Stimulated activated CD8-positive, alpha-beta memory T cell treated with anti-CD3 and anti-CD28 coated beads, Interleukin-7, amount 100 ng/mL, for 48 hours (primary cell): ENCODE measurements at regions not wholly inside any gene's neighbourhood (a gene's known extent, or its start where the extent isn't known, plus 50 kb on each side); places are given as distances from the start of the nearest gene placed in this dataset.

Experiments
- DNase-seq, 2 donors: peaks; one replicate each; pipeline ENCODE4 v3.0.0-alpha.2; 2020; ENCODE audit warnings: low read depth in 1 of 2; ENCODE audit errors: extremely low read depth in 1 of 2

DNA sequence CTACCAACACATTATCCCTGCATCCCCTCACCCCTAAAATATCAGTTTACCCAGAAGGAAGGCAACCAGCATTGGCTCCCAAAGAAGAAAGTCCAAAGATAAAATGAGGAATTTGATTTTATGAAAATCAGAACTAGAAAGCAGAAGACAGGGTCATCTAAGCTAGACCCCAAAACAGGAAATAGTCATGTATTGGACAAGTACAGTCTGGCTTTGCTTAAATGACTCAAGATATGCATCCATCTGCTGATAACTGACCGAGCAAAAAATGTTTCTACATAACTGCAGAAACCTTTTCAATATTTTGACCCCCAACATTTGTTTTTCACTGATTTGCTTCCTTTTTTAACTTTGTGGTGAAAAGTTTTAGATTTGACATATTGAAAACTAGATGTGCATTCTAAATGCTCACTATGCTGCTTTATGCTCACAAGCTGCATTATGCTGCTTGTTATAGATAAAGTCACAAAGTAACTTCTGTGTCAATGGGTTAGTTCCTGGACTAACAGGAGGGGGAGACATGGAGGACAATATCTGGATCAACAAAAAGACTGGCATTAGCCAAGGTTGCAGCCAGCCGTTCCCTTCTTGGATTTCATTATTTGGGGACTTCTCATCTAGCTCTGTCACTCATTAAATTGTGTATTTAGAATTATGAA lies 227.0 kb downstream of the INHBA start:
- no peak for DNase-seq

- no peak for DNase-seq
Observed at GRCh38 chr7:41472427-41473125, 230.3 kb downstream of the INHBA start.

DNA sequence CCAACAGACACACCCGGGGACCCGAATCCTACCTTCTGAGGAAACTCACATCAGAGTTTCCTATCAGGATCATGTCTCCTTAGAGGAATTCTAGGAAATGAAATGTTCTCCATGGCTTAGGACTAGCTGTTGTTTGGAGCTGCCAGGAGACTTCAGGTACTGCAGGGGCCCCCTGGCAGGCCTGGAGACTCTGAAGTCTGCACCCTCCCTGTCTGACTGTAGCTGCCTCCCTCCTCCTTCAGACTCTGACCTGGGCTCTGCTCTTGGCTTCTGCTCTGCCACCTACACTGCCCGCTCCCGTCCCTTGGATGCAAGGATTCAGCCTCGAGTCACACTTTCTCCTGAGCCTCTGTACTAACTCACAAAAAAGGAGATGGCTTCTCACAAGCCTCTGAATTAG lies 232.8 kb downstream of the INHBA start:
- DNase-seq, result no peak

GRCh38 chr7:41467596-41467995 lies 235.3 kb downstream of the INHBA start:
- no peak for DNase-seq

GRCh38 chr7:41466760-41467384 lies 236.0 kb downstream of the INHBA start:
- DNase-seq, result no peak

GRCh38 chr7:41465571-41465970 lies 237.3 kb downstream of the INHBA start:
- no peak for DNase-seq

DNA sequence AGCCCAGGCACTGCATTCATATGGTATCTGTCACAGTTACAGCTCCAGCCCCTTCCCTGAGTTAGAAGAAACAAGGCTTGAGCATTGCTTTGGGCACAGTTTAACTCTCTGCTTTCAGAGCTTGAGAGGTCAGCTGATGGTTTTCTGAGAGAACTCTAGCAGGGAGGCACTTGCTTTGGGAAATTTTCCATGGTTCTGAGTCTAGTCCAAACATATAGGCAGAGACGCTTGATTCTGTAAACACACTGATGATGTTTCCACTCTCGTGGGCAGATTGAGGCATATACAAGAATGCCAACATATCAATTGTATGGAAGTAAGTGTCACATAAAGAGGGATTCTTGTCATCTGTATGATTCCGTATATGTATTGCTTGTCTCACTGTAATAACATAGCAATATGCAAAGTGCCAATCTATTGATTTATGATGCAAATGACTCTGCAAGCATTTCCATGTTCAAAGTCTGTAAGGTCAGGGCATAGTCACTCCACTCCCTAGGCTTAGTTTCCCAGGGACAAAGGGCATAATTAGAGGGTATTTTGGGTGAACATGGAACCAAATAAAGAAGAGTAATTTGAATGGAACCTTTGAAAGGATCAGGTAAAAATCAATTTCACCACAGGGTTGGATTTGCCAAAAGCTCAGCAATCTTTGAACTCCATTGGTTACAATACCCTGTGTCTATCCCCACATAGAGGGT lies 239.0 kb downstream of the INHBA start:
- no peak for DNase-seq

DNA sequence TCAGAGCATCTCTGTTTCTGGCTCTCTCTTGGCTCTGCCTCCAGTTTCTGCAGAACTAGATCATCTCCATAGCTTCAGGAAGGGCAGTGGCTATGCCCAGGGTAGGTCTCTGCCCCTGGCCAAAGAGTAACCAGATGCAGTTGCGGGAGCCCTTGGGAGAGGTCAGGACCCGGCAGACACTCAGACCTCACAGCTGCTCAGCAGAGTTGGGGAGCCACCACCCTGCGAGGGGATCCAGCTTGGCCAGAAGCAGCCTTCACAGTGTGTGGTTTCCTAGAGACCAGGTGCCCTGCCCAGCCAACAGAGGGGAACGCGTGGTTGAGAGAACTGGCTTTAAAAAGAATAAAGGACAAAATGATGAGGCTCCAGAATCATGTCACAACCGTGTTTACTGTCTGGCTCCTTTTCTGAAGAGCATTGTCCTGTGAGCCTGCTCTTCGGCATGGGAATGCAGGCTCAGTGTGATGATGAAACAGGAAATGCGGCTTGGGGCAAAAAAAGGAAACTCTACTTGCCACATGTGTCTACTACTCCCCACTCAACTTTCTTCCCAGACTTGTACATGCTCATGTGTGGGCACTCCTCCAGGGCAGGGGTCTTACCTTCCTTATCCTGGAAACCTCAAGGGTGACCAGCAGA lies 243.1 kb downstream of the INHBA start:
- no peak for DNase-seq

GRCh38 chr7:41459183-41459582 lies 243.7 kb downstream of the INHBA start:
- DNase-seq, result no peak

- DNase-seq, result no peak
Observed at GRCh38 chr7:41457832-41458437, 245.0 kb downstream of the INHBA start.

DNA sequence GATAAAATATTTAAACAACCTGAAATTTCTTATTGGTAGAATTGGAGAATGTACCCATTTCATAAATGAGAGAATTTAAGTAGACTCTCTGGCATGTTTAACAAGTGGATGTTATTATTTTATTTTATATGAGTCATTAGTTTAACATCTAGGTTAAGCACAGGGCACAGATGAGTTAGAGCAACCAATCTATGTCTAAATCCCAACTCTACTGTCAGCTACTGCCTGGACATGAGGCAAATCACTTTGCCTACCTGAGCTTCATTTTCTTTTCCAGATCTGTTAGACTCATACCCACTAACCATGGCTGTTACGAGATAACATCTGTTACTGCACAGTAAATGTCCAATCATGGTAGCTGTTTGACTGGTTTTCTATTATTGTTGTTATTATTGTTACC lies 251.1 kb downstream of the INHBA start:
- DNase-seq, result no peak

DNA sequence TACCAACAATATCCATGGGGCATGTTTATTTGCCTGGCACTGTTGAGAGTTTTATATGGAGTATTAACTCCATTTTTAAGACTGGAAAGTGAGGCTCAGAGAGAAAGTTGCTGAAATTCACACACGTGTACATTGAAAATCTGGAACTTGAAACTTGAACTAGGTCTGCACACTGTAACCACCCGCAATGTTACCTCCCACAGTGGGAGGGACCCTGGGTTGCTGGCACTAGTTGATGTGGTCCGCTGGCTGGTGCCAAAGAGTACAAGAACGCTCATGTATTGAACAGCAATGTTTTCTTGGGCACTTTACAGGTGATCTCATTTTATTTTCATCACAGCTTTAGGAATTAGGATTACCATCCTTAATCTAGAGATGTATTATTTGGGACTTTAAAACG lies 253.2 kb downstream of the INHBA start:
- DNase-seq, result no peak

DNA sequence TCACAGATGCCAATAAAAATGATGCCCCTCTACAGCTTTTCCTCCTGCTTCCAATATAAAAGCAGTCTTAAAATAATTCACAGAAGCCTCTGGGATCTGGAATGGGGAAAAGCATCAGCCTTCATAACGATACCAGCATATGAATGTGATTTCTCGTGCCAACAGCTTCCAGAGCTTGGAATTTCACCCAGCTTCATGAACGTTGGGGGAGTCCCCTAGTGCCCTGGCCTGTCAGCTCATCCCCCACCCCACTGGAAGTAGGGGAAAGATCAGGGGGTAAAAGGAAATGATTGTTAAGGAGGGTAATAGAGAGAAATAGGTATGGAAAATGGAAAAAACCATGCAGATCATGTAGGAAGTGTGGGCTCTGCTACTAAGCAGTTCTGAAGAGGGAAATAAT lies 253.6 kb downstream of the INHBA start:
- DNase-seq, result no peak

DNA sequence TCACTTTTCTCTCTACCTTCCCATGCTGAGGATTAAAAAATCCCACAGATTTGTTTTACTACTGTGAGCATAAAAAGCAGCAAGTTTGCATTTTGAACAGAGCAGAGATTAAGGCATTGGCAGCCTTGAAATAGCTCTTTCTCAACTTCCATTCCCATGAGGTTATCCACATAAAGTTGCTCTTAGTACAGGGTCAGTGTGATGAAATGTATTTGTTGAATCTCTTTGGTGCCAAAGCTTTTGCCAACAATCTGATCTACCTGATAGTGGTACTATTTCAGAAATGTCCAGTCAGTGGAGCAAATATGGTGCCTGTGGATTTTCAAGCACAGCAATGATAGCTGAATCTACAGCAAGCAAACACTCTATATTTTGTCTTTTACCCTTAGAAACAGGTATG lies 254.8 kb downstream of the INHBA start:
- DNase-seq, result no peak

- DNase-seq, result no peak
Observed at GRCh38 chr7:41447450-41448042, 255.3 kb downstream of the INHBA start.

DNA sequence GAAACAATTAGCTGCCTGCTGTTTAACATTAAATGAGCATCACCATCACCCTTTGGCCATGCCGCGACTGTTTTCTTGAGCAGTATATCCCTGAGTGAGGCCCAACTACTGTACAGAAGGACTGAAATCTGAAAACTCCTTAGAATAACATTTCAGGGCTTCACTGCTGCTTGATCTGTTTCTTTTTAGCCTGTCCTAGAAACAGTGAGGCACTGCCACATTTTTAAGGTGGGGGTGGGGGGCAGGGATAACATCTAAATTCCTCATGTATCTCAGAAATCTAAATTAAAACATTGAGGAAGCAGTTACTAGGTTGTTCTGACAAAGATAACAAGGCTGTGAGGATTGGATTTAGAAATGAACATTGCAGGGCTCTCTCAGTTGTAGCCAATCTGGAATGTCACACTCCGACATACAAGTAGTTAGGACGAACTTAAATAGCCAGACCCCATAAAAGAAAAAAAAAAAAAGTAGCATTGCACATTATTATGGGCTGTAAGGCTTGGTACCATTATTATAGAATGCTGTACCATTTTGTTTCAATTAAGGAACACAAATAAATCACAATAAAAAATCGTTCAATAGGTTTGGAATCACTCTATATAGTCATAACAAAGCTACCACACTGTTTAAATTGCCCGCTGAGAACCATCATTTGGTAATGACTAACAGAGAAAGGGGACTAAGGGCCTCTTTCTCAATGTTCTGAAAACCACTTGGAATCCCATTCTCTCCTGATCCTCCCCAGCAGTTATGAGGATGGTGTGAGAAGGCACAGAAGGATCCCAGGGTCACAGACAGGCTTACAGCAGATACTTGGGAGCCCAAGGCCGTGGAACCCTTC lies 256.1 kb downstream of the INHBA start:
- DNase-seq, result no peak

GRCh38 chr7:41445946-41446345 lies 256.9 kb downstream of the INHBA start:
- DNase-seq, result no peak

- no peak for DNase-seq
Observed at GRCh38 chr7:41445432-41445831, 257.5 kb downstream of the INHBA start.

DNA sequence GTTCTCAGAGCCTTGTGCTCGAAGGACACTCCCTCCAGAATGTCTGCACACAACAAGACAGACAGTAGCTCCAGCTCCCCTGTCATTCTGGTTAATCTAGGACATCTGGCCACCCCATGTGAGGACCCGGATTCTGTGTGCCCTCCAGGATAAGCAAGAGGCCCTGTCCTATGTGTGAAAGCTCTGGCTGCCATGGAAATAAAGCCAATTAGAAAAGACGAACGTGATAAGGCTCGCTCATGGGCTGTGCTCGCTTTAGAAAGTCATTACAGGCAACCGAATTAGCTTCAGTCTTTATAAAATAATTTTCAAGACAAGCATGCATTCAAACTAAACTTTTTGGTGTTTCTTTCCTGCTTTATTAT lies 263.4 kb downstream of the INHBA start:
- DNase-seq, result no peak
